ENCODE measurements at regions not wholly inside any gene's neighbourhood (a gene's known extent, or its start where the extent isn't known, plus 50 kb on each side); places are given as distances from the start of the nearest gene placed in this dataset.

DNA sequence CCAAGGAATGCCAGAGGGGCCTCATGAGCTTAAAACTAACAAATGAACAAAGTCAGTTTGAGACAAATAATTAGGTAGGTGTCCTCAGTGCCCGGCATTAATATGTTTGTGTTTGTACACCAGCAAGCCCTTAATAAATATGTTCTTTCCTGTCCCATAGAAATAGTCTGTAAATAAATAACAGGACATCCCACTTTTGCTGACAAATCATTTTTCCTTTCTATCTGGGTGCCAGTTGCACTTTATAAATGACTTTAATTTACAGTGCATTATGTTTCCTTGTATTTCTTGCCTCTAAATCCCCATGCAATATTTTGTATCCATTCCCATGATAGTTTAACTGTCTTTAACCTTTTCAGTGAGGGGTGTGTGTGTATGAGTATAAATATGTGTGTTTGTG, 170.3 kb downstream of the CBLN1 start:
- H3K4me3 ChIP-seq (ENCODE audit: low read depth, low read length): no peak overlapping the region
- H3K27ac ChIP-seq (ENCODE audit: low read depth, low read length): no peak overlapping the region
- H3K9me3 ChIP-seq (ENCODE audit: control insufficient read depth, insufficient read depth, low read length): peaks cover 19% of the 10 kb centered on the region
- no peak for TF ChIP-seq CTCF (IDR thresholded peaks at IDR 0.05; ENCODE audit: low read depth, low read length)
- ChIA-PET POLR2A (no interaction called here), CTCF (no interaction called here)
- no peak for DNase-seq (ENCODE audit: low read depth, low spot score)
- no peaks in the 10 kb centered on the region for H3K27me3 ChIP-seq (ENCODE audit: control insufficient read depth, insufficient read depth, low read length)

DNA sequence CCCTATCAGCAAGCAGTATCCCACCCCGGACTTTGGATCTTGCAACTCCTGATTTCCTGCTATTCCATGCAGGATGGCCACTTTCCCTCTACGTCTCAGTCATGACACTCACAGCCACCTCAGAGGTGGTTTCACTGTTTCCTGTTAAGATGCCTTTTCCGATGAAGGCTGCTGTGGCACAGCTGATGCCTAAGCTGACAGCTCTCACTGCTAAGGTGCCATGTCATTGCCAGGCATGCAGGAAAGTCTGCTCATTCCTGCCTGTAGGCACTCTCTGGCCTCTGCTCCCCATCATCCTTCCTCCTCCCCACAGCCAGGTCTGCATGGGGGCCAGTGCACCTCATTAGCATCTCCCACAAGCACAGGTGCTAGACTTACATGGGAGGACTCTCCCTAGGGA, 173.0 kb downstream of the CBLN1 start:
- H3K27ac ChIP-seq (ENCODE audit: low read depth, low read length): no peak overlapping the region
- DNase-seq (ENCODE audit: low read depth, low spot score): no peak
- TF ChIP-seq CTCF (IDR thresholded peaks at IDR 0.05; ENCODE audit: low read depth, low read length): no peak
- H3K4me3 ChIP-seq (ENCODE audit: low read depth, low read length): no peak overlapping the region
- H3K27me3 ChIP-seq (ENCODE audit: control insufficient read depth, insufficient read depth, low read length): no peaks in the 10 kb centered on the region
- ChIA-PET CTCF (no interaction called here), POLR2A (no interaction called here)
- peaks cover 9% of the 10 kb centered on the region for H3K9me3 ChIP-seq (ENCODE audit: control insufficient read depth, insufficient read depth, low read length)

- H3K4me3 ChIP-seq (ENCODE audit: low read depth, low read length): no peak overlapping the region
- H3K9me3 ChIP-seq (ENCODE audit: control insufficient read depth, insufficient read depth, low read length): peaks cover 6% of the 10 kb centered on the region
- ChIA-PET POLR2A (no interaction called here), CTCF (no interaction called here)
- no peaks in the 10 kb centered on the region for H3K27me3 ChIP-seq (ENCODE audit: control insufficient read depth, insufficient read depth, low read length)
- TF ChIP-seq CTCF (IDR thresholded peaks at IDR 0.05; ENCODE audit: low read depth, low read length): no peak
- no peak overlapping the region for H3K27ac ChIP-seq (ENCODE audit: low read depth, low read length)
- DNase-seq (ENCODE audit: low read depth, low spot score): no peak
These were observed 178.3 kb downstream of the CBLN1 start for GRCh38 chr16:49103298-49103697.

DNA sequence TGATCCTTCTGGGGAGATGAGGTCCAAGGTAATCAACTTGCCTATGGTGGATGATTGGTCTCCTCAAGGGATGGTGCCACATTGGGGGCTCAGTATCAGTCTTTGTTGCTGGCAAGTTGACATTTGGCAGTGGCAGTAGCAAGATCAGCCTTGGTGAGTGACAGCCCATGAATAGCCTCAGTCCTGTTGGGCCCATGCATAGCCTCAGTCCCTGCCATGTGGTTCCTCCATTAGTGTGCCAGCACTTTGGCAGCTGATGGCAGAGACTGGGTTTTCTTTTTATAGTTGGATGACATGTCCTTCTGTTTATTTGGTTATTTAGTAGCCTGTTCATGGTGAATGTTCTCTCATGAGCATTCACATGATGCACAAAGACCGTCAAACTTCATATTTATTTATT, 179.6 kb downstream of the CBLN1 start:
- no peak overlapping the region for H3K27ac ChIP-seq (ENCODE audit: low read depth, low read length)
- H3K9me3 ChIP-seq (ENCODE audit: control insufficient read depth, insufficient read depth, low read length): peaks cover 6% of the 10 kb centered on the region
- ChIA-PET POLR2A (no interaction called here), CTCF (no interaction called here)
- no peaks in the 10 kb centered on the region for H3K27me3 ChIP-seq (ENCODE audit: control insufficient read depth, insufficient read depth, low read length)
- no peak for TF ChIP-seq CTCF (IDR thresholded peaks at IDR 0.05; ENCODE audit: low read depth, low read length)
- no peak overlapping the region for H3K4me3 ChIP-seq (ENCODE audit: low read depth, low read length)
- DNase-seq (ENCODE audit: low read depth, low spot score): no peak

DNA sequence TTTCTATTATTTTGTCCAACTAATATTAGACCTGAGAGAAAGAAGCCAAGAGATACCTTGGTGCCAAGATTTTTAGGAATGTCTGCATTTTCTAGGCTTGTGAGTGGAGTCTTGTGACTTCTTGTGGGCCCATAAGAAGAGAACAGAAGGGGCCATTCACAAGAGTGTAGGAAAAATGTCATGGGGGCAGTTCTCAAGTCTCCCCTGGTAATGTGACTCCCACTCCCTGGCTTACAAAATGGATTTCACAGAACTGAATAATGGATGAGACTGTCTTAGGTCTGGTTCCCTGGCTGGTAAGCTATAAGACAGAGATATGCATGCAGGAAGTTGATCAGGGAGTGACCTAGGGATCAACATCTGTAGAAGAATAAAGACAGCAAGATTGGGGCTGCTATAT, 181.3 kb downstream of the CBLN1 start:
- ChIA-PET CTCF (no interaction called here), POLR2A (no interaction called here)
- no peak for DNase-seq (ENCODE audit: low read depth, low spot score)
- Histone ChIP-seq H3K4me3 (ENCODE audit: low read depth, low read length) (no peak overlapping the region), H3K27me3 (ENCODE audit: control insufficient read depth, insufficient read depth, low read length) (no peaks in the 10 kb centered on the region), H3K27ac (ENCODE audit: low read depth, low read length) (no peak overlapping the region), H3K9me3 (ENCODE audit: control insufficient read depth, insufficient read depth, low read length) (peaks cover 9% of the 10 kb centered on the region)
- TF ChIP-seq CTCF (IDR thresholded peaks at IDR 0.05; ENCODE audit: low read depth, low read length): no peak
